HG03135 (cell line): ENCODE measurements at regions not wholly inside any gene's neighbourhood (a gene's known extent, or its start where the extent isn't known, plus 50 kb on each side); places are given as distances from the start of the nearest gene placed in this dataset.
"Not testable (repeated sequence)": the region's sequence is repeated elsewhere in the genome, so short reads cannot be mapped to it uniquely, and the experiment has no call there.

Experiments
- ATAC-seq: cut with Tn5 transposase; IDR thresholded peaks from one replicate; pipeline ENCODE4 v1.9.1; 2021; ENCODE audit warnings: mild to moderate bottlenecking, moderate library complexity; ENCODE audit not compliant: unreplicated experiment

DNA sequence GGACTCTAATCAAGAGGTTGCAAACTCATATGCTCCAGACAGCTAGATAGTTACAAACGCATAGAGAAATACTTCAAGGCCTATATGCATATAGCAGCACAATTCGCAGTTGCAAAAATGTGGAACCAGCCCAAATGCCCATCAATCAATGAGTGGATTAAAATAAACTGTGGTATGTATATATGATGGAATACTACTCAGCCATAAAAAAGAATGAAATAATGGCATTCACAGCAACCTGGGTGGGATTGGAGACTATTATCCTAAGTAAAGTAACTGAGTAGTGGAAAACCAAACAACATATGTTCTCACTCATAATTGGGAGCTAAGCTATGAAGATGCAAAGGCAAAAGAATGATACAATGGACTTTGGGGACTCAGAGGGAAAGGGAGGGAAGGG is 65.0 kb upstream of the ARRDC3 start:
- not testable (repeated sequence) for ATAC-seq

DNA sequence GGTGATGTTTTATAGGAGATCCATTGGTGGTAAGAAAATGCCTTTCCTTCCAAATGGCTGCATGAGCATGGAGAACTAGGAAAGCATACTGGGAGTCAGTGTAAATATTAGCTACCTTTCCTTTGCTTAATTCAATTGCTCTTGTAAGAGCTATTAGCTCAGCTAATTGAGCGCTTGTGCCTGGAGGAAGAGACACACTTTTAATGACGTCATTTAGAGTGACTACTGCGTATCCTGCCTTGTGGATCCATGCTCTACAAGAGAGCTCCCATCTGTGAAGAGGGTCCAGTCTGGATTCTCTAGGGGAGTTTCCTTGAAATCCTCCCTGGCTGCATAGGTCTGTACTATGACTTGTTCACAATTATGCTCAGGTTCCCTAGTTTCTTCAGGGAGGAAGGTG is 63.8 kb upstream of the ARRDC3 start:
- ATAC-seq = not testable (repeated sequence)

DNA sequence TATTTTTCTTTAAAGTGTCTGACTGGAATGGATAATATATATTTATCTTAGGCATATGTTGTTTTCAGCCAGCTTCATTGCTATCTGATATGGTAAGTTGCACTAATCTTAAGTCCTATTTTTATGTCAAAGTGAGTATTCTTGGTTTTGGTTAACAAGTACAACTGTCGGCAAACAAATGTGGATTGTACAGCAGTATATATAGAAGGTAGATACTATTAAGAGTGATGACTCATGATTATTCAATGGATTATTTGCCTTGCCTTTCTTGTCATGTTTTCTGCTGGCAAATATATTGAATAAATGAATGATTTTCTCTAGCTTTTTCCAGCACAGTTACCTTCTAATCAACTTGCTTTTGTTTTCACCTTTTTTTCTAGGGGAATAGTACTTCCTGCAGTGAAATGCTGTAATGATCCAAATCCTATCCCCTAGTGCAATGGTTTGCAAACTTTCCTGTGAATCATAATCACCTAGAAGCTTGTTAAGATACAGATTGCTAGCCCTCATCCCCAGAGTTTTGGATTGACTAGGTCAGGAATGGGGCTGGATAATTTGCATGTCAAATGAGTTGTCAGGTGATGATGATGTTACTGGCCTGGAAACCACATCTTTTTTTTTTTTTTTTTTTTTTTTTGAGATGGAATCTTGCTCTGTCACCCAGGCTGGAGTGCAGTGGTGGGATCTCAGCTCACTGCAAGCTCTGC is 60.8 kb upstream of the ARRDC3 start:
- no peak for ATAC-seq

DNA sequence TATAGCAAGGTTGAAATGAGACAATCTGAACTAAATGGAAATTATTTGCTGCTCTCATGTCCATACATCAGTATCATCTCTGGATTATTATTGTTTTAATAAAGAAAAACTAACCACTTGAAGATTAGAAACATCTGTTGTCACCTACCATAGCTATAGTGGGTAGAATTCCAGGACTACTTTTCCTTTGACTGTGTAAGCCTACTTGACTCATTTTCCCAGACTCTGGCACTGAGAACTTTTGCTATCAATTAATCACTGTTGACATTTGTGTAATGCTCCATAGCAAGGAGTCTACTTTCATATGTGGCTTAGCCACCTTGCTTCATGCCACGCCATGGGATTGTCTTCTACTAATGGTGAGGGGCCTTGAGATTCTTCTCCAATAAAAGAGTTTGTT is 59.9 kb upstream of the ARRDC3 start:
- ATAC-seq = no peak

DNA sequence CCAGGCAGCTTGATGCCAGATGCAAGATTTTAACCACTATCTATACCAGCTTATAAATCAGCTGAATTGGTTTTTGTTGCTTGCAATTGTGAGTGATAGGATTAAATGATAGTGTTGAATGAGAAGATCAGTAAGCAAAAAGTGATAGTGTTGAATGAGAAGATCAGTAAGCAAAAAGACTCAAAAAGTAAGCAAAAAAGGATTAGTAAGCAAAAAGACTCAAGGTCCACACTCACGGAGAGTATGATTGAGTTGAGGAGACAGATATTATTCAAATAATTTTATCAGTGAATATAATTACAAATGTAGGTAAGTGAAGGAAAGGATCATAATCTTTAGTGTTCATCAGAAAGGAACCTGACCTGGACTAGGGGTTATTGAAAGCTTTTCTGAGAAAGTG is 58.0 kb upstream of the ARRDC3 start:
- ATAC-seq = no peak

DNA sequence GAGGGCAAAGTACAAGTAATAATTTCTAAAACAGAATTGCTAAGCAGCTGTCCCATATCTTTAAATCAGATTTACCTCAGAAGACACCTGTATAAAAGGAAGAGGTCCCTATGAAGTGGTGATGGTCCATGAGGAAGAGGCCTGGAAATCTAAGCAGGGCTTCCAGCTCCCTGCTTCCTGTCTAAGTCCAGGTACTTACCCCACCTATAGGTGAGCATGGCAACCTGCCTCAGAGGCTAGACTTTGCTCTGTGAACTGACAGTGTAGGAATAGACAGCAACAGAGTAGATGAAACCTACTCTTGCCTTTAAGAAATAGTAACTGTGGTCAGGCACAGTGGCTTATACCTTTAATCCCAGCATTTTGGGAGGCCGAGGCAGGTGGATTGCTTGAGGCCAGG is 55.8 kb upstream of the ARRDC3 start:
- no peak for ATAC-seq

DNA sequence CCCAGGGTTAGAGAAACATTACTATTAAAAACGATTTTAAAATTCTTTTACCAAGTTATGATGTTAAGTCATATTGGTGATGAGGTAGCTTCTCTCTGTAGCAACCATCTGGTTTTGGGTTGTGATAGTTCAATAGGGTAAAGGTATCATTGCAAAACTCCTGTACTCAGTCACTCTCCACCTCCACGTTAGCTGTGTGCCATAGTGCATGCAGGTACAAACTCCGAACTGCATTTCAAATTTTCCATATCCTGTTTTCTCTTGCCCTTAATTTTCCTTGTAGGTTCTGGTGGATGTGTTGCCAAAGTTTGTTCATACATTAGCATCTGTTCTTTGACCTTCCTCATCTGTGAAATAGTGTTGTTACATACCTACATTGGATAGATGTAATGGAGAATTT is 53.1 kb upstream of the ARRDC3 start:
- ATAC-seq = no peak

DNA sequence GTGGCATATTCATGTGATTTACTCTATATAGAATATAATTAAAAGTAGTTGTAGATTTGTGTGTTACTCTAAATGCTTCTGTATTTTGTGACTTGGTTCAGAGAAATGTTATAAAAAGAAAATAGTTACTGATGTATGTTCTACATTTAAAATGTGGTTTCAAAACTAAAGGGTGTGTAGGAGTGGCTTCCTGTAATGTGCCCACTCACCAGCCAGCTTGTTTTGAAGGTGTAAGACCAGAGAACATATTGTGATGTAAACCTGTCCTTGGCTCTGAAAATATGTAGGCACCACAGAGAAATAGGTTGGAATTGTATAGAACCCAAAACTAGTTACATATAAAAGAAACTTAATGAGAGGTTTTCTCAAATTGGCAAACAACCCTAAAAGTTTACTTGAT is 51.2 kb upstream of the ARRDC3 start:
- no peak for ATAC-seq

DNA sequence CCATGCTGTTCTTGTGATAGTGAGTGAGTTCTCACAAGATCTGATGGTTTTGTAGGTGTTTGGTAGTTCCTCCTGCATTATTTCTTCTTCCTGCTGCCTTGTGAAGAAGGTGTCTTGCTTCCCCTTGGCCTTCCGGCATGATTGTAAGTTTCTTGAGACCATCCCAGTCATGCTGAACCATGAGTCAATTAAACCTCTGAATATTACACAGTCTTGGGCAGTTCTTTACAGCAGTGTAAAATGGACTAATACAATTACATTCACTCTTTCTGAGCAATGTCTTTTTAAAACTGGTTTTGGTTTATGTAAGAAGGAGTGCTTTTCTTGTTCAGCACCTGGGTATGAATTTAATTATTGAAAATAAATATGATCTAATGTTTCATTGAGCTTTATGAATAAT is 50.7 kb upstream of the ARRDC3 start:
- no peak for ATAC-seq
